Neural crest cell (in vitro differentiated cells): ENCODE measurements at regions not wholly inside any gene's neighbourhood (a gene's known extent, or its start where the extent isn't known, plus 50 kb on each side); places are given as distances from the start of the nearest gene placed in this dataset.

Source experiments
- DNase-seq: peaks from one replicate; pipeline ENCODE4 v3.0.0; 2021; ENCODE audit warnings: low read depth, mixed read lengths, low spot score
- H3K27ac Mint-ChIP-seq: one replicate; pipeline ENCODE4 v1.8.0; 2021; ENCODE audit warnings: mild to moderate bottlenecking, mixed read lengths; ENCODE audit not compliant: unreplicated experiment
- H3K27me3 Mint-ChIP-seq: 2 replicates; pipeline ENCODE4 v1.8.0; 2021; ENCODE audit warnings: low read depth, mild to moderate bottlenecking, mixed read lengths
- H3K36me3 Mint-ChIP-seq: 2 replicates; pipeline ENCODE4 v1.8.0; 2021; ENCODE audit warnings: low read depth, mild to moderate bottlenecking, mixed read lengths
- H3K4me1 Mint-ChIP-seq: 2 replicates; pipeline ENCODE4 v1.8.0; 2021; ENCODE audit warnings: mixed read lengths
- H3K4me3 Mint-ChIP-seq: one replicate; pipeline ENCODE4 v1.8.0; 2021; ENCODE audit warnings: mild to moderate bottlenecking, mixed read lengths
- H3K9me3 Mint-ChIP-seq: 2 replicates; pipeline ENCODE4 v1.8.0; 2021; ENCODE audit warnings: mixed read lengths
- TF ChIP-seq, protein P1 (sequence below): fragments of 200-600 bp; sonication (generic); conservative IDR thresholded peaks from 2 replicates; pipeline ENCODE4 v1.5.0; 2021; ENCODE audit warnings: antibody characterized with exemption, mild to moderate bottlenecking

DNA sequence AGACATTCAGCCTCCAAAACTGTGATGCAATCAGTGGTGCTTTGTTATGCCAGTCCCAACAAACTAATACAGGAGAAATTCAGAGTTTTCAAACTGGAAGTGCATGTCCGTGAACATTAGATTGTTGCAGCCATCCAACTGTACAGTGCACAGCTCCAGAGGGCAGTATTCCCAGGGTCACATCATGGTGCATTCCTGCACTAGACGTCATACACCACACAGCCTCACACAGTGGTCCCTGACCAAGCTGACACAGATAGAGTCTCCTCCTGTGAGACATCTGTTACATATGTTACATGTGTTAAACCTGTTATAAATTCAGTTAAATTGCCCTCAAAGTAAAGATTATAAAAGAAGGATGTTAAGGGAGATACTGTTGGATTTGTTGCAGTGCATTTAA is 209.0 kb downstream of the LRRN1 start:
- Mint-ChIP-seq H3K4me3 (no peak overlapping the region), H3K9me3 (peaks cover under 1% of the 10 kb centered on the region), H3K27me3 (no peaks in the 10 kb centered on the region), H3K4me1 (no peaks in the 10 kb centered on the region), H3K36me3 (no peaks in the 10 kb centered on the region), H3K27ac (no peak overlapping the region)
- TF ChIP-seq, protein P1, sequence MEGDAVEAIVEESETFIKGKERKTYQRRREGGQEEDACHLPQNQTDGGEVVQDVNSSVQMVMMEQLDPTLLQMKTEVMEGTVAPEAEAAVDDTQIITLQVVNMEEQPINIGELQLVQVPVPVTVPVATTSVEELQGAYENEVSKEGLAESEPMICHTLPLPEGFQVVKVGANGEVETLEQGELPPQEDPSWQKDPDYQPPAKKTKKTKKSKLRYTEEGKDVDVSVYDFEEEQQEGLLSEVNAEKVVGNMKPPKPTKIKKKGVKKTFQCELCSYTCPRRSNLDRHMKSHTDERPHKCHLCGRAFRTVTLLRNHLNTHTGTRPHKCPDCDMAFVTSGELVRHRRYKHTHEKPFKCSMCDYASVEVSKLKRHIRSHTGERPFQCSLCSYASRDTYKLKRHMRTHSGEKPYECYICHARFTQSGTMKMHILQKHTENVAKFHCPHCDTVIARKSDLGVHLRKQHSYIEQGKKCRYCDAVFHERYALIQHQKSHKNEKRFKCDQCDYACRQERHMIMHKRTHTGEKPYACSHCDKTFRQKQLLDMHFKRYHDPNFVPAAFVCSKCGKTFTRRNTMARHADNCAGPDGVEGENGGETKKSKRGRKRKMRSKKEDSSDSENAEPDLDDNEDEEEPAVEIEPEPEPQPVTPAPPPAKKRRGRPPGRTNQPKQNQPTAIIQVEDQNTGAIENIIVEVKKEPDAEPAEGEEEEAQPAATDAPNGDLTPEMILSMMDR: no peak
- no peak for DNase-seq

DNA sequence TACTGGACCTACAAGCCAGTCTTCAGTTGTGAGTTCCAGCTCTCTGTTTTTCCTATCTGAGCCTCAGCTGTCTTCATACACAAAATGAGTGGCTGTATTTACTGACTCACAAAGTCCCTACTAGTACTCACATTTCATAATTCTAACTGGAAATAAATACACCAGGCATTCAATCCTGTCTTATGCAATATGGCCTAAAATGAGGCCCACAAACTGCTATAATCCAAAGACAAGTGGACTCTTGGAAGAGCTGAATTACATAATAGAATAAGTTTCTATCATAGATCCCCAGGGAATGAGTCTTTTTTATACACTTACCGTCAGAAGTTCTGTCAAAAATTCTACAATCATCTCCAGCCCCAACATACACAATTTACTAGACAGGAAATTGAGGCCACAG is 211.9 kb downstream of the LRRN1 start:
- Mint-ChIP-seq H3K36me3 (no peaks in the 10 kb centered on the region), H3K4me3 (no peak overlapping the region), H3K4me1 (no peaks in the 10 kb centered on the region), H3K27me3 (no peaks in the 10 kb centered on the region), H3K27ac (no peak overlapping the region), H3K9me3 (peaks cover 3% of the 10 kb centered on the region)
- TF ChIP-seq, protein P1: no peak
- DNase-seq: no peak

DNA sequence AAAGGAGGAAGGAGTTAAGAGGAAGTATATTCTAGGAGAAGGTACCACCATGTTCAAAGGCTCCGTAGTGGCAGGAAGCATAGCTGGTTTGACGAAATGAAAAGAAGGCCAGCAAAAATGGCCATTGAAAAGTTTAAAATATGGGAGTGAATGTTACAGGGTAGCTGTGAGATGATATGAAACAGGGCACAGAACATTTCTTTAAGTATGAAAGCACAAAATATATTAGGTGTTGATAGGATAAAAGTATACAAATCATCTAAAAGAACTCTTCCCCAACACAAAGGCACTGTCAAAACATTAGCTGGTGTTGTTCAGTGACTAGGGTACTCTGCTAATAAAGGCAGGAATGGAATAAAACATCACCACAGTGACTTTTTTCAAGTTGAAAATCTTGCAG is 216.2 kb downstream of the LRRN1 start:
- no peak overlapping the region for H3K4me3 Mint-ChIP-seq
- TF ChIP-seq, protein P1: no peak
- H3K36me3 Mint-ChIP-seq: no peaks in the 10 kb centered on the region
- DNase-seq: no peak
- no peaks in the 10 kb centered on the region for H3K4me1 Mint-ChIP-seq
- peaks cover 3% of the 10 kb centered on the region for H3K9me3 Mint-ChIP-seq
- no peak overlapping the region for H3K27ac Mint-ChIP-seq
- H3K27me3 Mint-ChIP-seq: peaks cover 2% of the 10 kb centered on the region

DNA sequence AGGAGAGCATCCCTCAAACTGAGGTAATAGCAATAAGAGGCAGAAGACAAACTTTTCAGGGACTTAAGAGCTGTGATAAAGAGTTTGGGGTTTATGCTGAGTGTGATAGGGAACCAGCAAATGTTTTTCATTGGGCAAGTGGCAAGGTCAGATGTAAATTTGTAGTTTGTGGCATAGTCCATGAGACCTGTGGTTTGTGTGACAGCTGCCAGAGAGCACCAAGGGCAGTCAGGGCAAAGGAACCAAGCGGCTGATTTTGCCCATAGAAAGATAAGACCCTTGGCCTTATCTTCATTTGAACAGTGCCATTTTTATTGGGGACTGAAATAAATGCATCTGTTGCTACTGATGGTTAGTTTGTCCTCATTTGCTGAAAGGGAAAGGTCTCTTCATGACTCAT is 220.3 kb downstream of the LRRN1 start:
- Mint-ChIP-seq H3K27me3 (peaks cover 8% of the 10 kb centered on the region), H3K9me3 (no peaks in the 10 kb centered on the region), H3K4me1 (no peaks in the 10 kb centered on the region), H3K4me3 (no peak overlapping the region), H3K27ac (no peak overlapping the region), H3K36me3 (no peaks in the 10 kb centered on the region)
- TF ChIP-seq, protein P1: no peak
- no peak for DNase-seq

DNA sequence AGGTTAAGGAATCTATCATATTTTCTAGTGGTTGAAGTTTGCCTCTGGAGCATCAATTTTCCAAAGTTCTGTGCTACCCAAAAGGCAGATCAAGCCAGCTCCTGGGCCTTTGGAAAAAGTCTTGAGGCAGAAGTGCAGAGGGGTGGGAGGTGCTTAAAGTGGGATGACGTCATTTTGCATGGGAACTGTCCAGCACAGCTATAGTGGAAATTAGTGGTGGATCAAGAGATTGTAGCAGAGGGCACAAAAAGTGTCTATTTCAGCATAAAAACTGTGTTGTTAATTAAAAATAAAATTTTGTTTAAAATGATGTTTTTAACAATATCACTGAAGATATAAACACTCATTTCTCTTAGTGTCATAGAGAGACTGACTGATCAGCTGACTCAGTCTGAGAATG is 221.9 kb downstream of the LRRN1 start:
- Mint-ChIP-seq H3K9me3 (no peaks in the 10 kb centered on the region), H3K36me3 (no peaks in the 10 kb centered on the region), H3K4me1 (no peaks in the 10 kb centered on the region), H3K27ac (no peak overlapping the region), H3K27me3 (peaks cover 11% of the 10 kb centered on the region), H3K4me3 (no peak overlapping the region)
- no peak for DNase-seq
- TF ChIP-seq, protein P1: no peak

DNA sequence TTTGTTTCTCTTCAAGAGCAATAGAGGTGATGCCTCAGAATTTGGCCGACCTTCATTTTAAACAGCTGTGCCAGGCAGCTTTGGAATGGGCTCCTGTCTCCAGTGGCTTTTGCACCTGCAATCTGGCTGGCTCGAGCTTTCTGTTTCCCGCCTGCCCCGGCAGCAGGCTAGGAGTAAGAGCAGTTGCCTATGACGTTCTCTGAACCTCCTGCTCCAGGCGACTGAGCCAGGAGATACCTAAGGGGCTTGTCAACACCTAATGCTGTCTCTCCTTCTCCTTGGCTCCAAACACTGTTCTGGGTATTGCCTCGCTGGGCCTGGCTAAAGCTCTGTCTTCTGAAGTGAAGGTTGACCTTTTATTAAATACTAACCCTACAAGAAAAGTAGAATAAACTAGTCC is 229.9 kb downstream of the LRRN1 start:
- DNase-seq: no peak
- TF ChIP-seq, protein P1: no peak
- Mint-ChIP-seq H3K27ac (no peak overlapping the region), H3K9me3 (no peaks in the 10 kb centered on the region), H3K27me3 (peaks cover 8% of the 10 kb centered on the region), H3K4me1 (no peaks in the 10 kb centered on the region), H3K36me3 (no peaks in the 10 kb centered on the region), H3K4me3 (no peak overlapping the region)
